Coronary artery (tissue), 2 donors: ENCODE measurements at regions not wholly inside any gene's neighbourhood (a gene's known extent, or its start where the extent isn't known, plus 50 kb on each side); places are given as distances from the start of the nearest gene placed in this dataset.

Experiments
- DNase-seq: peaks from one replicate; pipeline ENCODE4 v3.0.0-alpha.2; 2017; ENCODE audit warnings: low spot score
- H3K27ac ChIP-seq, 2 donors: fragments of 200-600 bp; sonication (generic); one replicate each; pipeline ENCODE4 v1.5.1; 2016 to 2019
- H3K4me3 ChIP-seq: fragments of 200-600 bp; sonication (generic); 2 replicates; pipeline ENCODE4 v1.5.1; 2016; ENCODE audit warnings: mild to moderate bottlenecking, moderate library complexity
- TF ChIP-seq, protein P1 (sequence below): fragments of 200-600 bp; sonication (generic); IDR thresholded peaks from one replicate; pipeline ENCODE4 v1.5.1; 2019; ENCODE audit warnings: antibody characterized with exemption

- H3K27ac ChIP-seq: no peak overlapping the region
- no peak overlapping the region for H3K4me3 ChIP-seq
- no peak for DNase-seq
- TF ChIP-seq, protein P1, sequence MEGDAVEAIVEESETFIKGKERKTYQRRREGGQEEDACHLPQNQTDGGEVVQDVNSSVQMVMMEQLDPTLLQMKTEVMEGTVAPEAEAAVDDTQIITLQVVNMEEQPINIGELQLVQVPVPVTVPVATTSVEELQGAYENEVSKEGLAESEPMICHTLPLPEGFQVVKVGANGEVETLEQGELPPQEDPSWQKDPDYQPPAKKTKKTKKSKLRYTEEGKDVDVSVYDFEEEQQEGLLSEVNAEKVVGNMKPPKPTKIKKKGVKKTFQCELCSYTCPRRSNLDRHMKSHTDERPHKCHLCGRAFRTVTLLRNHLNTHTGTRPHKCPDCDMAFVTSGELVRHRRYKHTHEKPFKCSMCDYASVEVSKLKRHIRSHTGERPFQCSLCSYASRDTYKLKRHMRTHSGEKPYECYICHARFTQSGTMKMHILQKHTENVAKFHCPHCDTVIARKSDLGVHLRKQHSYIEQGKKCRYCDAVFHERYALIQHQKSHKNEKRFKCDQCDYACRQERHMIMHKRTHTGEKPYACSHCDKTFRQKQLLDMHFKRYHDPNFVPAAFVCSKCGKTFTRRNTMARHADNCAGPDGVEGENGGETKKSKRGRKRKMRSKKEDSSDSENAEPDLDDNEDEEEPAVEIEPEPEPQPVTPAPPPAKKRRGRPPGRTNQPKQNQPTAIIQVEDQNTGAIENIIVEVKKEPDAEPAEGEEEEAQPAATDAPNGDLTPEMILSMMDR: no peak
Measured at GRCh38 chr10:123257904-123258456, 103.8 kb downstream of the BUB3 start.

GRCh38 chr10:123259081-123259480, 104.9 kb downstream of the BUB3 start:
- DNase-seq: no peak
- TF ChIP-seq, protein P1: no peak
- H3K27ac ChIP-seq: no peak overlapping the region
- H3K4me3 ChIP-seq: no peak overlapping the region

DNA sequence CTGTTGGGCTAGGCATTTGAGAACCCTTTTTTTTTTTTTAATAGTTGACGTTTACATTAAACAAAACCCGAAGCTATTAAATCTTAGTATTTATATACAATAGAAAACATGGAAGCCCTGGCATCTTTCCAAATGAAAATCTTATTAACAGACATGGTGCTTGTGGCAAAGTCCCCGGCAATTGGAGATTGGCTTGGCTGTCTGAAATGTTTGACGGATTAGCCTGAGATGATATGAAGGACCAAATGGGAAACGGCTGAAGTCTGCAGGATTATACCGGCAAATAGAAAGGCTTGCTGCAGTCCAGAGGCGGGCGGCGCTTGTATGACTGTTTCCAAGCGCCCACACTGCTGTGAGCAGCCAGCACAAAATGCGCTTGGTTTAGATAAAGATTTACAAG, 105.6 kb downstream of the BUB3 start:
- DNase-seq: no peak
- TF ChIP-seq, protein P1: no peak
- H3K27ac ChIP-seq: no peak overlapping the region
- no peak overlapping the region for H3K4me3 ChIP-seq

GRCh38 chr10:123262456-123262855, 108.3 kb downstream of the BUB3 start:
- Histone ChIP-seq H3K27ac (no peak overlapping the region), H3K4me3 (no peak overlapping the region)
- peak; percentile 26 for DNase-seq
- TF ChIP-seq, protein P1: no peak

DNA sequence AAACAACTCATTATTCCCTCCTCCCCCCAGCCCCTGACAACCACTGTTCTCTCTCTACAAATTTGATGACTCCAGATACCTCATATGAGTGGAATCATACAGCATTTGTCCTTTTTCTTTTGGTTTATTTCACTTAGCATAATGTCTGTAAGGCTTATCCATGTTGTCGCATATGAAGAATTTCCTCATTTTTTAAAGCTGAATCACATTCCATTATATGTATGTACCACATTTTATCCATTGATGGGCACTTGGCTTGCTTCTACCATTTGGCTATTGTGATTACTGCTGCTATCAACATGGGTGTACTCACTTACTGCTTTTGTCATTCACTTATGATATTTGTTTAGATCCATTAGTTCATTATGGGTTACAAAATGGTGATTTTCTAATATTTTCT, 112.8 kb downstream of the BUB3 start:
- H3K4me3 ChIP-seq: no peak overlapping the region
- TF ChIP-seq, protein P1: no peak
- no peak for DNase-seq
- no peak overlapping the region for H3K27ac ChIP-seq

GRCh38 chr10:123269017-123269552, 114.9 kb downstream of the BUB3 start:
- TF ChIP-seq, protein P1: no peak
- Histone ChIP-seq H3K4me3 (no peak overlapping the region), H3K27ac (no peak overlapping the region)
- peak; percentile 21 for DNase-seq

- H3K4me3 ChIP-seq: no peak overlapping the region
- DNase-seq: no peak
- no peak overlapping the region for H3K27ac ChIP-seq
- TF ChIP-seq, protein P1: no peak
Measured at GRCh38 chr10:123269675-123270074, 115.5 kb downstream of the BUB3 start.
